ENCODE measurements at regions not wholly inside any gene's neighbourhood (a gene's known extent, or its start where the extent isn't known, plus 50 kb on each side); places are given as distances from the start of the nearest gene placed in this dataset.

- TF ChIP-seq CTCF (conservative IDR thresholded peaks at IDR 0.05; ENCODE audit: low read length): no peak
- H3K4me3 ChIP-seq (ENCODE audit: low read length): no peak overlapping the region
These were observed 144.5 kb upstream of the FBXO33 start for GRCh38 chr14:39576736-39577135.

GRCh38 chr14:39576258-39576657 lies 144.0 kb upstream of the FBXO33 start:
- no peak for DNase-seq (ENCODE audit: low read depth)
- TF ChIP-seq CTCF (conservative IDR thresholded peaks at IDR 0.05; ENCODE audit: low read length): no peak
- H3K4me3 ChIP-seq (ENCODE audit: low read length): no peak overlapping the region

More at GRCh38 chr14:39576736-39577135, 144.5 kb upstream of the FBXO33 start:
- no peak for DNase-seq (ENCODE audit: low read depth)

- DNase-seq (ENCODE audit: low read depth): no peak
- no peak overlapping the region for H3K4me3 ChIP-seq (ENCODE audit: low read length)
- TF ChIP-seq CTCF (conservative IDR thresholded peaks at IDR 0.05; ENCODE audit: low read length): no peak
These were observed 136.7 kb upstream of the FBXO33 start for GRCh38 chr14:39568809-39569538.

GRCh38 chr14:39566795-39567194 lies 134.6 kb upstream of the FBXO33 start:
- no peak for TF ChIP-seq CTCF (conservative IDR thresholded peaks at IDR 0.05; ENCODE audit: low read length)
- H3K4me3 ChIP-seq (ENCODE audit: low read length): no peak overlapping the region

GRCh38 chr14:39563361-39563760 lies 131.1 kb upstream of the FBXO33 start:
- DNase-seq (ENCODE audit: low read depth): no peak
- H3K4me3 ChIP-seq (ENCODE audit: low read length): no peak overlapping the region
- TF ChIP-seq CTCF (conservative IDR thresholded peaks at IDR 0.05; ENCODE audit: low read length): no peak

More at GRCh38 chr14:39566795-39567194, 134.6 kb upstream of the FBXO33 start:
- no peak for DNase-seq (ENCODE audit: low read depth)

GRCh38 chr14:39562175-39562574 lies 129.9 kb upstream of the FBXO33 start:
- no peak for DNase-seq (ENCODE audit: low read depth)
- no peak for TF ChIP-seq CTCF (conservative IDR thresholded peaks at IDR 0.05; ENCODE audit: low read length)
- no peak overlapping the region for H3K4me3 ChIP-seq (ENCODE audit: low read length)

GRCh38 chr14:39558525-39558924 lies 126.3 kb upstream of the FBXO33 start:
- DNase-seq (ENCODE audit: low read depth): no peak
- no peak overlapping the region for H3K4me3 ChIP-seq (ENCODE audit: low read length)
- no peak for TF ChIP-seq CTCF (conservative IDR thresholded peaks at IDR 0.05; ENCODE audit: low read length)

Measured in AG10803 (cell line).